ENCODE measurements at regions not wholly inside any gene's neighbourhood (a gene's known extent, or its start where the extent isn't known, plus 50 kb on each side); places are given as distances from the start of the nearest gene placed in this dataset.
"Not testable (repeated sequence)": the region's sequence is repeated elsewhere in the genome, so short reads cannot be mapped to it uniquely, and the experiment has no call there.

GRCh38 chr4:138595171-138595570 lies 353.0 kb upstream of the SLC7A11 start:
- H3K4me3 ChIP-seq = no peak overlapping the region
- ATAC-seq (no peak), DNase-seq (no peak)
- no peak overlapping the region for H3K27ac ChIP-seq
- no peaks in the 10 kb centered on the region for H3K36me3 ChIP-seq
- no peak for TF ChIP-seq CTCF (IDR thresholded peaks at IDR 0.05)
- intact Hi-C loops (cut with DNase I) = no loop called here
- no peaks in the 10 kb centered on the region for H3K27me3 ChIP-seq
- H3K4me1 ChIP-seq = no peaks in the 10 kb centered on the region
- no peaks in the 10 kb centered on the region for H3K9me3 ChIP-seq

GRCh38 chr4:138592796-138593195 lies 350.6 kb upstream of the SLC7A11 start:
- no peak for ATAC-seq
- no peak overlapping the region for H3K27ac ChIP-seq
- intact Hi-C loops (cut with DNase I) = no loop called here
- H3K4me3 ChIP-seq = no peak overlapping the region
- H3K4me1 ChIP-seq = no peaks in the 10 kb centered on the region
- no peak for TF ChIP-seq CTCF (IDR thresholded peaks at IDR 0.05)
- H3K9me3 ChIP-seq = no peaks in the 10 kb centered on the region
- no peak for DNase-seq
- no peaks in the 10 kb centered on the region for H3K36me3 ChIP-seq
- no peaks in the 10 kb centered on the region for H3K27me3 ChIP-seq

- Histone ChIP-seq H3K4me3 (no peak overlapping the region), H3K36me3 (no peaks in the 10 kb centered on the region), H3K9me3 (no peaks in the 10 kb centered on the region), H3K4me1 (no peaks in the 10 kb centered on the region), H3K27ac (no peak overlapping the region), H3K27me3 (no peaks in the 10 kb centered on the region)
- DNase-seq = no peak
- intact Hi-C loops (cut with DNase I) = no loop called here
- no peak for ATAC-seq
- no peak for TF ChIP-seq CTCF (IDR thresholded peaks at IDR 0.05)
Observed at GRCh38 chr4:138591808-138592207, 349.7 kb upstream of the SLC7A11 start.

- no peak for DNase-seq
- H3K27ac ChIP-seq = no peak overlapping the region
- no peaks in the 10 kb centered on the region for H3K9me3 ChIP-seq
- H3K4me1 ChIP-seq = no peaks in the 10 kb centered on the region
- no peaks in the 10 kb centered on the region for H3K27me3 ChIP-seq
- TF ChIP-seq CTCF (IDR thresholded peaks at IDR 0.05) = no peak
- intact Hi-C loops (cut with DNase I) = no loop called here
- no peak for ATAC-seq
- H3K36me3 ChIP-seq = no peaks in the 10 kb centered on the region
- no peak overlapping the region for H3K4me3 ChIP-seq
Observed at GRCh38 chr4:138588501-138588900, 346.4 kb upstream of the SLC7A11 start.

- Histone ChIP-seq H3K9me3 (peaks cover 0 to 24% of the 10 kb centered on the region in 2 donors), H3K4me3 (no peak overlapping the region), H3K36me3 (no peaks in the 10 kb centered on the region), H3K27me3 (no peaks in the 10 kb centered on the region), H3K27ac (no peak overlapping the region), H3K4me1 (no peaks in the 10 kb centered on the region)
- TF ChIP-seq CTCF (IDR thresholded peaks at IDR 0.05) = no peak
- ATAC-seq (no peak), DNase-seq (no peak)
- intact Hi-C loops (cut with DNase I) = no loop called here
Observed at GRCh38 chr4:138579146-138579545, 337.0 kb upstream of the SLC7A11 start.

GRCh38 chr4:138577826-138578225 lies 335.7 kb upstream of the SLC7A11 start:
- H3K4me3 ChIP-seq; ATAC-seq; intact Hi-C loops (cut with DNase I); H3K36me3 ChIP-seq; H3K27ac ChIP-seq; H3K4me1 ChIP-seq; DNase-seq; H3K27me3 ChIP-seq: not testable (repeated sequence)
- peaks cover 0 to 24% of the 10 kb centered on the region in 2 donors for H3K9me3 ChIP-seq

Measured in left lung (tissue), 4 donors.